OCI-LY1 (cell line): ENCODE measurements at regions not wholly inside any gene's neighbourhood (a gene's known extent, or its start where the extent isn't known, plus 50 kb on each side); places are given as distances from the start of the nearest gene placed in this dataset.

Experiments
- CTCF ChIP-seq: fragments of 200-600 bp; sonication (generic), shearing (Covaris generic); IDR thresholded peaks from 2 replicates; pipeline ENCODE4 v1.5.1; 2017; ENCODE audit warnings: mild to moderate bottlenecking, antibody characterized with exemption, low read length, moderate library complexity, mixed read lengths
- EZH2 ChIP-seq: fragments of 200-600 bp; sonication (generic), shearing (Covaris generic); IDR thresholded peaks from 2 replicates; pipeline ENCODE4 v1.8.0; 2017; ENCODE audit warnings: borderline replicate concordance, mixed run types, mild to moderate bottlenecking, antibody characterized with exemption, low read length, moderate library complexity, mixed read lengths

GRCh38 chr3:189013224-189013888, 158.4 kb upstream of the TPRG1 start:
- TF ChIP-seq CTCF (no peak), EZH2 (no peak)
